ENCODE measurements at regions not wholly inside any gene's neighbourhood (a gene's known extent, or its start where the extent isn't known, plus 50 kb on each side); places are given as distances from the start of the nearest gene placed in this dataset.

DNA sequence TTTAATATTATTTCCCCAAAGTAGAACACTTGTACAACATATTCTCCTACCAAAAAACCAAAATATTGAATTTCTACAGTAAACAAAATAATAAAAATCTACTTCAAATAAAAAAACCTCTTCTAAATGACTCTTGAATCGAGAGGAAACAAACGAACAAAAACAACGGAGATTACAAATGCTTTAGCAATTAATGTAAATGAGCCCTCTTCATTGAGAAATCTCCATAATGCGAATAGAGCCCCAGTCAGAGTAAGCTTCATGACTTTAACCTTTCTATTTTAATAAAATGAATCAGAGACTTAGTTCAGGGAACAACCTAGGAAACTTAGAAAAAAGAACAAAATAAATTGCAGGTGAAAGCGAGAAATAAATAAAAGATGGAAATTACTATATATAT, 129.3 kb upstream of the SEMA6A start:
- no peak for DNase-seq (ENCODE audit: low read depth in 2 of 2)

DNA sequence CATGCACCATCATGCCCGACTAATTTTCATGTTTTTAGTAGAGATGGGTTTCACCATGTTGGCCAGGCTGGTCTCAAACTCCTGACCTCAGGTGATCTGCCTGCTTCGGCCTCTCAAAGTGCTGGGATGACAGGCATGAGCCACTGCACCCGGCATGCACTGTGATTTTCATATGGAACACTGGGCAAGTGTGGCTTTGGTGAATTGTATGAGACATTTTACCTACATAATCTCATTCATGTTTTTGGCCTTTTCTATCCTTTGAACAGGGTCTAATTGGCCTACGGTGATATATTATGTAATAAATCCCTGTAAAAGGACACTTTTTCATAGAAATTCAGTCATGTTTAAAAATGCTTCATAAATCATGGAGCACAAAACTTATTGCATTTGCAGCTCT, 128.7 kb upstream of the SEMA6A start:
- no peak for DNase-seq (ENCODE audit: low read depth in 2 of 2)

DNA sequence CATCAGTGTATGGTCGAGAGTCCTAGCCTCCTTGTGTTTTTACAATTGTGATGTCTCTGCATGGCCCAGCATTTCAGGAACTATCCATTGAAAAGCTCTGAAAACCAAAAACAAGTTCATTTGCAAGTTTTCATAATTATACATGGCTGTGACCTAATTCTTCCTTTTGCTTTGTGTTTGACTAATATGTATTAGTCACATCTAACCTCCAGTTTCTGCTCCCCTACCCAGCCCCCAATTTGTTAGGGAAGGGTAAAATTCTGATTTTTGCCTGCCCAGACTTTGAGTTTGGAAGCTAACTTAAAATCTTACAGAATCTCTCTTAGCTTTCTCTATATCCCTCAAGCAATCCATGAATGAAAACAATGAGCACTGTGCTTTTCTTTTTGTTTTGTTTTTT, 128.2 kb upstream of the SEMA6A start:
- DNase-seq (ENCODE audit: low read depth in 2 of 2) = no peak

DNA sequence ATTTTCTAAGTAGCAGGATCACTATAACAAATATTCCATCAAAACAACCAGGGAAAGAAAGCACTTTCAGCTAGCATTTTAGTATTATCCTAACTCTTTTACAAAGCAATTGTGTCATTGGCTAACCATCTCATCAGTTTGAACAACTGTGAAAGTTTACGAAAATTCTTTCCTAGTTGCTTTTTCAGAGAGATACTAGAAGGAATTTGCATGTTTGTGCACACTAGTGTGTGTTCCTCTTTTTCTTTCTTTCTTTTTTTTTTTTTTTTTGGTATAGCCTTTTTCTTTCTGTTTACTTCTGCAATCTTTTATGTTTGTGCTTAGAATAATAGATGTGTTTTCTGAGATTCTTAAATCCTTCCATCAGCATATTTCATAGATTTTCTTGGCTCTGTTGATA, 124.7 kb upstream of the SEMA6A start:
- no peak for DNase-seq (ENCODE audit: low read depth in 2 of 2)

DNA sequence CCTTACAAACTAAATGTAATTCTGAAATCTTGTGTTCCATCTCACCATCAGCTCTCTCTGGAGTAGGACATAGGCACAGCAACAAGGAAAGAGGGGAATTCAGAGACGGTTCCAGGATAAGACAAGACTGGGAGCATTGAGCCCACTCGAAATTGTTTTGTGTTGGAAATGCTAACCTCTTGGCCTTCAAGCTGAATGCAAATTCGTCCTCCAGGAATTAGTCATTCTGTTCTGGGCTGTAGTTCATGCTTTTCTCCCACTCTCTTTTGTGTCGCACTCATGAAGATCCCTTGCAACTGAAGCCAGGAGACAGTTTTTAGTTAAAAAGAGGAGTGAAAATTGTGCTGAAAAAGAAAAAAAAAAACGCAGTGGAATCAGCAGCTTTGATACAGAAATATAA, 121.7 kb upstream of the SEMA6A start:
- no peak for DNase-seq (ENCODE audit: low read depth in 2 of 2)

DNA sequence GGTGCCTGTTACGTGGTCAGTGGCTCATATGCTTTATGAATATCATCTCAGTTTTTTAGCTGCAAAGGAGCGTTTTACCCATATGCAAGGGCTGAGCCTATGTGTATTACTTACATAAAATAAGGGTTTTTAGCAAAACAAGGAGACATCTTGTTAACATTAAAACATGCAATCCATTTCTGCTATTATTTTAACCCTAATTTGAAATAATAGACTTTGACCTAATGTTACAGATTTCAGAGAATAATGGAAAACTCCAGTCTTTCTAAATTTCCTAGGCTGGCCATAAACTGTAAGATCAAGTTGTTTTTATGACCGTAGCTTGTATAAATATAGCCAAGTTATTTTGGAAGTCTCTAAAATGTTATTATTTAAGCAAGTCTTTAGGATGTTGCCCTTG, 121.1 kb upstream of the SEMA6A start:
- no peak for DNase-seq (ENCODE audit: low read depth in 2 of 2)

DNA sequence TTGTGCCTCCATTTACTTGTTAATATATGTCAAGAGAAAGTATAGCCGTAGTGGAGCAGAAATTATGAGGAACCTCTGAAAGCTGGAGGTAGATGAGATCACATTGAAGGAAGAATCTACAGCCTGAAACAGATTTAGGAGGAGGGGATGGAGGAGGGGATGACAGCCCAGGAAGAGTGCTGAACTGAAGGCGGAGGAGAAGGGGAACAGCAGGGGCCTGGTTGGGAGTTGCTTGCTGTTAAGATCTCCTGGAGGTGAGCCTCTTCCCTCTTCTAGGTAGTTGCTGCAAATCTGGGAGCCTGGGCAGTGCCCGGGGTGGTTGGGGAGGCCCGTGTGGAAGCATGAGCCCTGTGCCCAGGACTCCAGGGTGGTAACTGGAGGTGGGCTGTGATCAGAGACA, 111.8 kb upstream of the SEMA6A start:
- no peak for DNase-seq (ENCODE audit: low read depth in 2 of 2)

DNA sequence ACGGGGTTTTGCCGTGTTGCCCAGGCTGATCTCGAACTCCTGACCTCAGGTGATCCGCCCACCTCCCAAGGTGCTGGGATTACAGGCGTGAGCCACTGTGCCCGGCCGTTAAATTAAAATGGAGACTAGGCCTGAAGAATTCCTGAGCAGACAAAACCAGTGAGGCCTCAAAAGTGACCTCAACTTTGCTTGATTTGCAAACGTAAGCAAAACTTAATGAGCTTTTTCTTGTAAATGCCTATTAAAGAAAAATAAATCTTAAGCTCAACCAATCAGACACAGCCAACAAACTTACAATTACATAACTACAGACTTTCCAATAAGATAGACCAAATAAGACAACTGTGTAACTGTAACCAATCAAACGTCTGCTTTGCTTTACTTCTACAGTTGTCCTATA, 111.3 kb upstream of the SEMA6A start:
- DNase-seq (ENCODE audit: low read depth in 2 of 2) = no peak

DNA sequence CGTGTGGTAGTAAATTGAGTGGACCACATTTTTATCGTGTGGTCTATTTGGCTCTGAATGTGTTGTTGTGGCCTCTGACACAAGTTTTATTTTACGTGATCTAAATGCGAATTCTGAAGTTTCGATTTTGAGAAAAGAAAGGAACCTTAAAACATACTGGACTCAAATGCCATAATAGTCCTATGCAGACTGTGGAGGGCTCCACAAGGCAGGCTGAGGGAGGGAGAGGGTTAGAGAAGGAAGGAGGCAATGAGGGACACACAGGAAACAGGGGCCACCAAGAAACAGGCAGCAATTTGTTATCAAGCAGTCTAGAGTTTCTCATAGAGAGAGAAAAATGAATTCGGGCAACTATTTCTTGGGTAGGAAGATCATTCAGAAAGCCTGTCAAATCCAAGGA, 110.4 kb upstream of the SEMA6A start:
- no peak for DNase-seq (ENCODE audit: low read depth in 2 of 2)

DNA sequence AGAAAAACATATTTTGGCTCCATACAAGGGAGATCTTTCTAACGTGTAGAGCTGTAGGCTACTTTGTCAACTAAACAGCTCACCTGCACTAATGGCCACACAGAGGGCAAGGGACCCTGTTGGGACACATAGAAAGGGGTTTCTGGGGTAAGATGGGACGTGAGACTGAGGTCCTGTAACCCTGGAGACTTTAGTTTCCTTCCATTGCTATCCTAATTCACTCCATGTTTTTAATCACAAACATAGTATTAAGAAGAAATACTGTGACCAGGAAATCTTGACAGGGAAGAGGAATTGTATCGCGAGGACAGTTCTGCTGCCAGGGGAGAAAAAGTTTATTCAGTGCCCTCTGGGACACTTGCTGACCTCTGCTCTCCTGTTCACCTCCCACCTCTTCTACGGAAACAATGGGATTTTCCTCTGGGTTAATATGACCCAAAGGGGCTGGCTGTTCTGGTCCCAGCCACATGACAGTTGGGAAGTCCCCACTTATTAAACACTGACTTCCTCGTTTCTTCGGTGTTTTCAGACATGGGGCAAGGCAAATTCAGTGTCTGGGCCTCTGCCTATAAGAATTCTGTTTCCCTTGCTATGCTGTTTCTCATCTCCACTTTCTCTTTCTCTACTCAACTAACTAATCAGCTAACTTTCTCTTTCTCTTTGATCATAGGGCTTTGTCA, 106.9 kb upstream of the SEMA6A start:
- no peak for DNase-seq (ENCODE audit: low read depth in 2 of 2)

DNA sequence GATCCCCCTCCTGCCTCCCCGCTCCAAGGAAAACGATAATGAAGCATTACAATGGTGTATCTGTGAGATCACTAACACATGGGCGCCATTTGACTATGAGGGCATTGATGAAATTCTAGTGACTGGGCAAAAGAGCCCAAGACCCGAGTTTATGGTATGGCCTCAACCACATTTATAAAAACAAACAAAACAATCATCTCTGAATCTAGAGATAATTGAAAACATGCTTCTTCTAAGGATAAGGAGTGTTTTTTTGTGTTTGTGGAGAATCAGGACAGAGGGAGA, 100.9 kb upstream of the SEMA6A start:
- DNase-seq (ENCODE audit: low read depth in 2 of 2) = no peak

DNA sequence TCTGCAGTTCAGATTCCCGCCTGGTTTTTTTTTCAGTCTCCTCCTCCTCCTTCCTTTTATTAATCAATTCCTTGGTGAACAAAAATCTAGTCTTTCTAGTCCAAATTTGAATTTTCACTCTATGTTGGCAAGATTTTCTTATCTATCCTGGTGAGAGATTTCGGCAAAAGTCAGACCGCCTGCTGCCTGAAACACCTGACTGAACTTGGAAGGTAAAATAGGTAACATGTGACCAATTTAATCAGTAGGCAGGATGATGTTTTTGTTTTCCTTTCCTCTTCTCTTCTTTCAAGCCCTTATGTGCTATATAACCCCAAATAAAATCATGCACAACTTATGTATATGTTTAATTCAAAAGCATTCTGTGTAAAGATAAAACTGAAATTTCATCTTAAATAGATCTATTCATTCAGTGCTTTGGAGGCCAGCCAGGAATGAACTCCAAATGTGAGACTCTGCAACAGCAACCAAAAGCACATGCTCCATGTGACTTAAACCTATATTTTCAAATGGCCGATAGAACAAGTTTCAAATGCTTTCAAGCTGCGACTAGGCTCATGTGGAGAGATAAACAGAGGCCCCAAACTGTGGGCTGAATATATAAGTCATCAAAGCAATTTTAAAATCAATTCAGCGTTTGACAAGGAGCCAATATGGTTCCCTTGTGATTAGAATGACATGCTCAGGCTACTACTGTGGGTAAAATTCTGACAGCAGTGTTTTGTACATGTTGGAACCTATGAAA, 100.4 kb upstream of the SEMA6A start:
- no peak for DNase-seq (ENCODE audit: low read depth in 2 of 2)

DNA sequence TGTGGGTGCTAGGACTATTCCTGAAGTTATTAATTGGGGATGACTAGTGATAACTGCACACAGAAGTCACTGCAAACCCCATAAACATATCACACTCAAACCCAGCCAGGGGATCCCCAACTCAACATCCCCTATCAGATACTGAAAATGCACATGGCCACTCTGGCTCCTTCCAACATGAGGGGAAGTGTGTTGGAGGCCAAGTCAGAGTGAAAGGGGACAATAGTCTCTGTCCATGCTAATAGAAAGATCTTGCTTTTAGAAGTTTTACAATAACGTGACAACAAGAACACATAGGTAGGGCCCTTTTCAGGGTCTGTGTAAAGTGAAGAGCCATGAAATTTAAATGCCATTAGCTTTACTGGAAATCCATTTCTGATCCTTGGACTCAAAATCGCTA, 98.8 kb upstream of the SEMA6A start:
- DNase-seq (ENCODE audit: low read depth in 2 of 2) = no peak

DNA sequence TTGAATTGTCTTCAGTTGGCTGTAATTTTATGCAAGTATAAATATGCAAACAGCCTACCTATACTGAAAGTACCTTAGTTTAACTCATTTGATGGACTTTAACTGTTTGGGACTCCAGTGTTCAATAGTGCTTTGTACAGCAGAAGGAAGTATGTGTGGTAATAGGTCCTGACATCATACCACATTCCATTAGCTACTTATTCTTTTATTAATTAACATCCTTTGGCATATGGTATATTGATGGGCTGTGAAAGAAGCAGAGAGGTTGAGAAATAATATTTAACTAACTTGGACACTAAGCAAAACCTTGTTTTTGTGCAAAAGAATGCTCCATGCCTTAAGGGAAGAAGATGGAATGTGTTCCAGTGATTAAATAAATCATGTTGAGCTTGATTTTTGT, 97.6 kb upstream of the SEMA6A start:
- no peak for DNase-seq (ENCODE audit: low read depth in 2 of 2)

DNA sequence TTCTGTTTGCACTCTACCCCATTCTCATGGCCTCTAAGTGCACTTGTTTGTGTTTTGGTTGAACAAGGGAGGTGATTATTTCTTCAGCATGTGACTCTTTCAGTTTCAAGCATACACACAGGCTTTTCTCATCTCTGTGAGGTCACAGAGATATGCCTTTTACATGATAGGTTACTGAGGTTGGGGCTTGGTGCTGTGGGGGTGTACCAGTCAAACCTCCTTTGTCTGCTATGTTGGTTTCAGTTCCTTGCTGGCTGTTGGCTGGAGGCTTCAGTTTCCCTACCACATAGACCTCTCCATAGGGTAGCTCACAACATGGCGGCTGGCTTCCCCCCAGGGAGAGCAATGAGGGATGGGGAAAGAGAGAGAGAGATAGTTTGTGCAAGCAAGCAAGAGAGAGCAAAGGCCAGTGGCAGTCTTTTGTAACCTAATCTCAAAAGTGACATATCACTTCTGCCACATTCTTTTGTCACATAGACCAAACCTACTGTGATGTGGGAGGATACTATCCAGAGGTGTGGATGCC, 96.7 kb upstream of the SEMA6A start:
- DNase-seq (ENCODE audit: low read depth in 2 of 2) = no peak

DNA sequence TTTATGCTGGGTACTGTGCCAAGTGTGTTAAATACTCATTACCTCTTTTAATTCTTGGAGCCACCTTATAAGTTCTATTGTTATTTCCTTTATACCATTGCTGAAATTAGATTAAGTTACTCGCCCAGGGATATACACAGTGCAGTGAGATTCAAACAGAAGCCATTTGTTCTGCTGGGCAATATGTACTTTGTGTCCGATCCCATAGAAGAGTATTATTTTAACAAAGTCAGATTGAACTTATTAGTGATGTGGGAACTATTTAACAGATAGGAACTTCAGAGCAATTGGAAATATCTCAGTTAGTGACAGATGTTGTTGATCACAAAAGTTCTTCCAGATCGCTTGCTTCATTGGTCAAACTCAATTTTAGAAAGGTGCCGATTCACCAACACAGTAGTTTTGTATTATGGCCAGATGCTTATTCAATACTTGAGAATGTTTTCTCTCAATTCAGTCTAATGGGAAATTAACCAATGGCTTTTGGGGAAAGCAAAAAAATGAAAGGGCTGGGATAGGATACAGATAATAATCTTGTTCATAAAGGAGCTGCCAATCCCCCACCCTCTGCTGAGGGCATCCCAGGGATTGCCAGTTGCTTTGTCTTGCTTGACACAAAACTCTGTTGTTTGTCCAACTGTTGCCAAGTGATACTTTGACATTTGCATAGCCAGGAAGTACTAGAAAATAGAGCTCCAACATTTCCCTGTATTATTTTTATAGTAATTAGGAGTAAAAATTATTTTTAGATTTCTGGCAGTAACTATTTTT, 94.8 kb upstream of the SEMA6A start:
- no peak for DNase-seq (ENCODE audit: low read depth in 2 of 2)

DNA sequence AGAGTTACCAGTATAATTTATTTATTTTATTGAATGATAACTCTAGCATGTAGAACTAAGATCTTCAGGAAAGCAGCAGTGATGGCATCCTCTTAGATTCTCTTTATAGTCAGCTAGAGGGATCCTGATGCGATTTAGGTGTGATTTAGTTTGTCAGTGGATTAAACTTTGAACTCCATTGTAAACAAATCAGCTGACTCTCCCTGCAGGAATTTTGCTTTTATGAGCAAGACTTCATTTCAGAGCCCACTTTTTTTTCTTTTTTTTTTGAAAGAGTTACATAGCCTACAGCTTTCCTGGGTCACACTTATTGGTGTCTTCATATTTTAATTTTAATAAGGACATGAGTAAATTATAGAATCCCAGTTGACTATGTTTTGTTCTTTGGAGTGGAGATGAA, 93.8 kb upstream of the SEMA6A start:
- no peak for DNase-seq (ENCODE audit: low read depth in 2 of 2)

DNA sequence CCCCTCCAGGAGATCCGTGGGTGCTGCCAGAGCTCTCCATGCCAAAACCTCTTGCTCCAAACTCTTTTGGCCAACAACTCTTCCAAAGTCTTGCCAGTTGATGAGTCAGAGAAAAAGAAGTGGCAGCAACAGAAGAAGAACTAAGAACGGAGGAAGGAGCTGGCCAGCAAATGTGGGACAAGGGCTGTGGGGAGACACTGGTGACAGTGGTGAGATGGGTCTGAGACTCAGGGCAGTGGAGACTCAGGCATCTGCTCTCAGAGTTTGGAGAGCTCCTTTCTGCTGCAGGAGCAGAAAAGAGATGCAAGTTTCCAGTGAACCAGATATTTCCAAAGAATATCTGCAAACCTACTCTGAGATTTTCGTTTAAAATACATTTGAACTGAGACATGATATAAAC, 92.3 kb upstream of the SEMA6A start:
- no peak for DNase-seq (ENCODE audit: low read depth in 2 of 2)

DNA sequence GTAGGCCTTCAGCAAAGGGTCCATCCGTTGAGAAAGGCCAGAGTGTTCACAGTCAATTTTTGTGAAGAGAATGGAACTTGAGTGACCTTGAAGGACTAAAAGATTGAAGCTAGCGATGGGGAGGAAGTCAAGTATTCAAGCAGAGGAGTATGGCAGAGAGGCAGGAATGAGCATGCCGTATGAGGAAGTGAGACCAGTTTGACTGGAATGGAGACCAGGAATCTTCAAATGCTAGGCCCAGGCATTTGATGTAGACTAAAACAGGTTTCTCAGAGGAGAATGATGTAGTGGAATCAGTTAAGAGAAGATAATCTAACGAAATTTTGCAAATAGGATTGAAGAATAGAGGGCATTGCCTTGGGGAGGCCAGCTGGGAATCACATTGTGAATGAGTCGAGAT, 90.4 kb upstream of the SEMA6A start:
- DNase-seq (ENCODE audit: low read depth in 2 of 2) = no peak

DNA sequence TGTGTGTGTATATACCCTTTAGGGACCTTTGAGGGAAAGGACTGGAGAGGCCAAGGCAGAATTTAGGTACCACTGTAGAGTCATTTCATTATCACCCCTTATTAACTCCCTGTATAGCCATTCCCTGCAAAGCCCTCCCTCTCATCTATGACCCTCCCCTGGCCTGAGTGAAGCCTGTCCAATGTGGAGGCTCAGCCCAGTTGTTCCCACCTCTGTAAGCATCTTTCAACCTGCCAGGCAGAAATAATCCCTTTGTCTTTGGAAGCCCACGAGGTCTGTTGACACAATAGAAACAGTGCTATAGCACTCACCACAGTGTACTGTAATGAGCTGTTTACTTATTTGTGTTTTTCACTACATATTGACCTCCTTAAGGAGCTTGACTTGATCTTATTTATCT, 88.5 kb upstream of the SEMA6A start:
- no peak for DNase-seq (ENCODE audit: low read depth in 2 of 2)

DNA sequence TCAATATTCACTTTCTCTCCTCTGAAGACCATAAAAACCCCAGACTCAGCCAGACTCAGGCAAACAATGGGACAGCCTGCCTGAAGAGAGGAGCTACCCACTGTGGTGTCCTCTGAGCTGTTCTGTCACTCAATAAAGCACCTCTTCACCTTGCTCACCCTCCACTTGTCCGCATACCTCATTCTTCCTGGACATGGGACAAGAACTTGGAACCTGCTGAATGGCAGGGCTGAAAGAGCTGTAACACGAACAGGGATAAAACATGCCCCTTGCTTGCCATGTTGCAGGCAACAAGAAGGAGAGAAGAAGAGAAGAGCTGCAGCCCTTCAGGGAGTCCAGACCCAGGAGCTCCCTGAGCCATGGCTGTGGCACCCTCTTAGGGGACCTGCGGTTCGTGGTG, 86.8 kb upstream of the SEMA6A start:
- DNase-seq (ENCODE audit: low read depth in 2 of 2) = no peak

DNA sequence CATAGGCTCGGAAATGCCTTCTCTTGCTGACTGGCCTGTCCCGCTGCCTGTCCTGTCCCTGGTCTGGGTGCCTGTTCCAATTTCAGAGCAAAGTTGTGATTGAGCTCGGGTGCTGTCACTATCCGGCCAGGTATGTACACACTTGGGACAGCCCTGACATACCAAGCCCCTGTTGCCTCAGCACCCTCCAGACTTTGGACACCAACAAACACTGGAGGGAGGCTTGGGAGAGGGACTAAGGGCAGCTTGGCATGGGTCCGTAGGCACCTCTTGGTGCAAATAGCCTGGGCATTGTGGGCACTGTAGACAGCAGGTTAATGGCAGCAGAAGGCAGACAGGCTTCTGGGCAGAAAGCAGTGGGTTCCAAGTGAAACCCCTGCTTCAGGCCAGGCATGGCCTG, 86.3 kb upstream of the SEMA6A start:
- DNase-seq (ENCODE audit: low read depth in 2 of 2) = no peak

DNA sequence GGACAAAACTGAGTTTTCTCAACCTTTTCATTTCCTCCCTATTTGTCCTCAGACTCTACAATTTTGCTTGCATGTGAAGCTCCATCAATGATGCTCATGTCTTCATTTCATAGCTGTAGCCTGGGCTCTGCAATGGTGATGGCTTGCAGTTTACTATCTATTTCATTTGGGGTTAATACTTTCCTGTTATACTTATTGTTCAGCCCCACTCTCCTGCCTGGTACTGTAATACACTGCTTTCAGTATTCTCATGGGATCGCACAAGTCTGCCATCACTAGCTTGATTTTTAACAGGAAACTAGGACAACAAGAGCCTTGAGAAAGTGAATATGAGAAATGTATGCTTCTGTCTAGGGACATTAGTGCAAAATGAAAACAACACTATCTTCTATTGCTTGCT, 84.2 kb upstream of the SEMA6A start:
- DNase-seq (ENCODE audit: low read depth in 2 of 2) = no peak
